ENCODE measurements at regions not wholly inside any gene's neighbourhood (a gene's known extent, or its start where the extent isn't known, plus 50 kb on each side); places are given as distances from the start of the nearest gene placed in this dataset.
A peak's percentile ranks its signal among the peaks of the same experiment; 100 is the strongest.
"Not testable (repeated sequence)": the region's sequence is repeated elsewhere in the genome, so short reads cannot be mapped to it uniquely, and the experiment has no call there.

DNA sequence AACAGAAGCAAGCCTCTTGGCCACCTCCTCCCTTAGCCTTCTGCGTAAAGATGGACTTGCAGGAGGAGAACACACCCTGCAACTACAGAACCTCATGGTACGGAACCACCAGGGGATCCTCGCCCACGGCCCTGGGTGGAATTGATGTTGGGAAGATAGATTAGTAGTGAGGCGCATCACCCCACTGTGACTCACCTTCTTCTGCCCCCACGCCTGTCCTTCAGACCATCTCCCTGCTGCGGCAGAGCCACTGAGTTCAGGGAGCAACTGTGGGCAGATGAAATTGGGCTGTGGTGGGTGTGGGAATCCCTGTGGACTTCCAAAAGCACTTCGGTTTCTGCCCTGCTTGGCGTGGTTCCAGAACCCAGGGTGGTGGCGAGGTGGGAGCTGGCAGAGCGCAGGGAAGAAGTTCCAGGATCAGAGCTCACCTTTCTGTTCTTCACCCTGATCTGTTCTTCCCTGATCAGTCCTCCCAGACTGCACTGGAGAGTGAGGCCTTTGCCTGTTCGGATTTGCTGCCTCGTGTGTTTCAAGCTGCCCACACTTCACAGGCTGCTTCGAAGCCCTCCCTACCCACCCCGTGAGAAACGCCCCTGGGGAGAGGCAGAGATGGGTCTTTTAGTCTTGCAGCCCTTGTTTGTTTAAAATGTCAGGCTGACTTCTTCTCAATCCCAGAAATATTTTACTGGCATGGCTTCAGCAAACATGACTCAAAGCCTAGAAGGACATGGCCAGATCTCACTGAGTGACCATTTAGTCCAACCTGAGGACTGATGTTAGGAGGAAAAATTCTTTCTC lies 92.8 kb upstream of the MLN start:
- no peak for DNase-seq (ENCODE audit: low spot score)
- ATAC-seq, result peak; percentile 14

DNA sequence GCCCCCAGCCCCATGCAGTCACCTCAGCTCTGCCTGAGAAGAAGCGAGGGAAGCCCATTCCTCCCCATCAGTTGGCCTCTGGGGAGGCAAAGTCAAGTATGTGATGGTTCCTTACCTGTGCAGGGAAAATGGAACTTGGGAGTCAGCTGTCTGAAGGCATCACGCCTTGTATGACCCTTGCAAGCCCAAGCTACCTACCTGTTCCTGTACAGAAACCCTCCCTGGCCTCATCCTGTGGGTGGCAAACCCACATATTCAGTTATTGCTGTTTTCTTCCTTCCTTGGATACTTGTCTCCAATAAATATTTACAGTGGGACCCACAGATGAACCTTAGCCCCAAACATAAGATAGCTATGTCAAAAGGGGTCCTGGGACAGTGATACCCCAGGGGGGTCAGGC lies 92.2 kb upstream of the MLN start:
- DNase-seq (ENCODE audit: low spot score), result no peak

GRCh38 chr6:33895296-33895695 lies 91.5 kb upstream of the MLN start:
- ATAC-seq (no peak), DNase-seq (ENCODE audit: low spot score) (no peak)

More for the DNA sequence above, 92.2 kb upstream of the MLN start:
- no peak for ATAC-seq

DNA sequence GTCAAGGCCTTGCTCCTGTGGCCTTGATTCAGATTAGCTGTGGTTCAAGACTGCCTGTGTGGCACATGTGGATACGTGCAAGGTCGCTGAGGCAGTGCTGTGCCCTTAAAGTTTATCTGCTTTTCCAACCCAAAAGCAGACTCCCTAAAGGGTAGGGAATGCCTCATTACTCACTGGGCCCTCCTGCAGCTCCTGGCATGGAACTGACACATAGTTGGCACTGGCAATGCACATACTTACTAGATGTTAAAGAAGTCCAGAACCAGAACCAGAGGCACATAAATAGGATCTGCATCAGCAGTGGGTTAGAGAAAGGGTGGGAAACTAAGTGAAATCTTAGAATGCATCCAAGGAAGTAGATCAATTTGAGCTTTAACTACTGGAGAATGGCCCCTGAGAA lies 90.6 kb upstream of the MLN start:
- DNase-seq (ENCODE audit: low spot score) (no peak), ATAC-seq (no peak)

- DNase-seq (ENCODE audit: low spot score) (no peak), ATAC-seq (no peak)
Observed at GRCh38 chr6:33892581-33893346, 89.0 kb upstream of the MLN start.

DNA sequence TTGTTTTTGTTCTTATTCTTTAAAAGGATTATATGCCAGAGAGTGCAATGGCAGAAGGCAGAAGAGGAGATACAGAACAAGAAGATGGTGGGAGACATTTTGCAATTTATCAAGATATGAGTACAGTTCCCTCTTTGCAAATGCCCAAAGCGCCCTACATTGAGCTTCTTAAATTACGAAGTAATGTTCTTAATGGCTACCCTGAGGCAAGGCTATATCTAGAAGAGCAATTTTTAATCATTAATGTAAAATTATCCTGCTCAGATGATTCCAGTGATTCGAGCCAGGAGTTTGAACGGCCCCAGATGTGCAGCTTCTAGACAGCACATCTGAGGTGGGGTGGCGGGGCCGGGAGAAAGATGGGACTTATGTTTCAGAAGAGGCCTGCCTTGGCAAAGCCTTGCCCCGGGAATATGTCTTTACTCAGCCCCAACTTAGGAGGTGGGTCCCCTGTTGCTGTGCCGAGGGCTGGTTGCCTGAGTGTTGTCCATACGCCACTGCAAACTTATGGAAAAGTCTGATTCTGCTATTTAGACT lies 84.9 kb upstream of the MLN start:
- DNase-seq (ENCODE audit: low spot score) (no peak), ATAC-seq (no peak)

- ATAC-seq (no peak), DNase-seq (ENCODE audit: low spot score) (no peak)
Observed at GRCh38 chr6:33888183-33888582, 84.4 kb upstream of the MLN start.

DNA sequence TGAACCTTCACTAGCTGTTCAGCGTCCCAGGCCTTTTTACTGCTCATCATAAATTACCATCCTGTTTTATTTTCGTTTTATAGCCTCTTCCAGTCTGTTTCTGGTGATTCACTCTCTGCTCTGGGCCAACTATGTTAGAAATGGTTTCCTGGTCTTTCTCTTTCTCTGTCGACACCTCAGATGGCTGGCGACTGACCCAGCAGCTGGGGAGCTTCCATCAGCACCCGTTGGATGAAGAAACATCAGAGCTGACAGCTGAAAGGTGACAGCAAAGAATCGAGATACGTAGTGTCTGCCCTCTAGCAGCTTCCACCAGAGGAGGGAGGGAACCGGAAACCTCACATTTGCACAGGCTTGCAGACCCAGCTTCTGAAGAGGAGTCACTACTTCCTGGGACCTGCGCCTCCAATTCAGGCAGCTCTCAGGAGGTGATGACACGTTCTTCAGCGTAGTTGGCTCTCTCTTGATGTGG lies 82.9 kb upstream of the MLN start:
- ATAC-seq (no peak), DNase-seq (ENCODE audit: low spot score) (no peak)

DNA sequence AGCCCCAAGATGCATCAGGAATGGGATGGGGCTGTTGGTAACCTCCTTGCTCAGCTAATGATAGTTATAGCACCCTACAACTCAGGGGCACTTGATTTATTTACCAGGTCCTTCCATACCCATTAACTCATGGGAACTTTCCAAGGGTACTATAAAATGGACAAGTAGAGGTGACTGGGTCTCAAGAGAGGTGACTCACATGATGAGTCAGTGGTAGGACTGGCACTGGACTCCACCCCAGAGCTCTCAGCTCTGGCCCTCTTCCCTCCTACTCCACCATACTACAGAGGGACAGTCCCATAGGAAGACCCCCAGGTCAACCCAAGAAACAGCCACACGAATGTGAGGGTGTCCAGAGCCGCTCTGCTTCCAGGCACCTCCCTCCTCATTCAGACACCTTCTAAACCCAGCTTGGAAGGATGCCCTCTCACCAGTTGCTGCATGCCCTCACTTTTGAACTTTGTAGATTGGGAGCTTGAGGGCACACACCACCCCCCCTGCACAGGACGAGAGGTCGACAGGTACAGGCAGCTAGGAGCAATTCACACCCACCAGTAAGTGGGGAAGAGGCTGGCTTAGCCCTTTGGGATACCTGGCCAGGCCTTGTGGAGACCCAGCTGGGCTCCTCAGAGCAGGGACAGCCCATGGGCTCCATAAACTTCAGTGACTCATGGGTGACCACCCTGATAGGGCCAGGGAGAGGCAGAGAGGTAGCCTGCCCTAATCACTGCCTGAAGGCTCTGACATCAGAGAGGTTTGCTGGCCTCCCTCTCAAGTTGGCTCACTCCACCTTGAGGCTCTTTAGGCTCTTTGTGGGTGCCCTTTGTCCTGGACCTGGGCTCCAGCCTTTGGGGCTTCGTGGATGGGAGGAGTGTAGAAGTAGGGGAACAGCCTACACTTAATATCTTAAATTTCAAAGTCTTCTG lies 81.6 kb upstream of the MLN start:
- DNase-seq (ENCODE audit: low spot score) (no peak), ATAC-seq (no peak)

- not testable (repeated sequence) for DNase-seq (ENCODE audit: low spot score)
Observed at GRCh38 chr6:33883621-33884020, 79.8 kb upstream of the MLN start.

GRCh38 chr6:33882154-33882553 lies 78.4 kb upstream of the MLN start:
- DNase-seq (ENCODE audit: low spot score) (no peak), ATAC-seq (peak; percentile 36)

More at GRCh38 chr6:33883621-33884020, 79.8 kb upstream of the MLN start:
- not testable (repeated sequence) for ATAC-seq

DNA sequence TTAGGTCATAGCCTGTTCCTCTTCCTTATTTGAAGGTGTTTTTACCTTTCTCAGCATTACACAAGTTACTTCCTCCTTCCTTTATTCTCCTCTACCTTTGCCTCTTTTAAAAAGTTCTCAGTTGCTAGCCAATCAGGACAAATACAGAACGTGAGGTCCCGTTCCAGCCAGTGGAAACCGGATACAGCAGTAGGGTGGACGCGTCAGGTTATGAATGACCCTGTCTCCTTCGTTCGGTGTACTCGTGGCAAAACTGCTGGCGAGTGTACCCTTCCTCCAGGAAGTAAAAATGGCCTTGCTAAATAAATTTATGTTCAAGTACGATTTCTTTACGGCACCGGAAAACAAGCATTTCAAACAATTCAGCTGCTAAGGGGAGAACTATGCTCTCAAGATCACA lies 77.0 kb upstream of the MLN start:
- no peak for DNase-seq (ENCODE audit: low spot score)
- no peak for ATAC-seq

DNA sequence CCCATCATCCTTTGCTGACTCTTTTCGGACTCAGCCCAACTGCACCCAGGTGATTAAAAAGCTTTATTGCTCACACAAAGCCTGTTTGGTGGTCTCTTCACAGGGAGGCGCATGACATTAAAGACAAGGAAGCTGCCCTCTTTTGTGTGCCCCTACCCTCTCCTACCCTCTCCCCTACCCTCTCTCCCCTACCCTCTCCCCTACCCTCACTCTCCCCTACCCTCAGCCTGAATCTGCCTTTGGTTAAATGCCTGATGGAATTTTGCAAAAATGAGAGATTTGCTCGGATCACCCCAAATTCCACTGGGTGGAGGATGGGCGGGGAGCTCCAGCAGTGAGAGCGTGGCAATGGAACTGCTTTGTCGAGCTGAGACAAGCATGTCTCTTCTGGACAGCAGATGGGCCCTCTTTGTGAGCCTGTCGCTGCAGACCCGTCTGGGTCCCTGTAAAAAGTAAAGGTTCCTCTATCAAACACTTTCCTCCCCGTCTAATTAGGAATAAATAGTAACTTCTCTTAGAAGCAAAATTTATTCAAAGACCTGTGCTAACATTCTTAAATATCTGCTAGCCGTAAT lies 76.4 kb upstream of the MLN start:
- ATAC-seq, result no peak
- no peak for DNase-seq (ENCODE audit: low spot score)

- DNase-seq (ENCODE audit: low spot score) (no peak), ATAC-seq (no peak)
Observed at GRCh38 chr6:33878562-33878961, 74.8 kb upstream of the MLN start.

DNA sequence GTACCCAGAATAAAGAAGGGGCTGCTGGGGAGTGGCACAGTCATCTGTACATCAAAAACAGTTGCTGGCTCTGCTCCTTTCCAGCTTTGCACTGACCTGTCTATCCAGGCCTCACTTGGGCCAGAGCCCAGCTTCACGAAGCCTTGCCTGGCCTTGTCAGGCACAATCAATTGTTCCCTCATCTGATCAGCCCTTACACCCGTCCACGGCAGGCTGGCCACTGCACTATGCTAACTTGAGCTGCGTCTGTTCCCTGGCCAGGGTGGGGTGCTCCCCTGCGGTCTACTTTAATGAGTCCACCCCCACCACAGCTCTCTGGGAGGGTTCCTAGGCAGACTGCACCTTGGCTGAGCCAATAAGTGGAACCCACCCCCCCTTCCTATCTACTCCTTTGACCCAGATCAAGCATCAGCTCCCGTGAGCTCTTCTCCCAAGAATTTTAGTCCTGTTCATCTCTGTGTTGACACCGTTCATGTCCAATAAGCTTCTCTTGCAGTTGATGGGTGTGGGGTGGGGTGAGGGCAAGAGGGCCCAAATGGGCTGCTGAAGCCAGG lies 74.3 kb upstream of the MLN start:
- no peak for DNase-seq (ENCODE audit: low spot score)
- peak; percentile 52 for ATAC-seq

DNA sequence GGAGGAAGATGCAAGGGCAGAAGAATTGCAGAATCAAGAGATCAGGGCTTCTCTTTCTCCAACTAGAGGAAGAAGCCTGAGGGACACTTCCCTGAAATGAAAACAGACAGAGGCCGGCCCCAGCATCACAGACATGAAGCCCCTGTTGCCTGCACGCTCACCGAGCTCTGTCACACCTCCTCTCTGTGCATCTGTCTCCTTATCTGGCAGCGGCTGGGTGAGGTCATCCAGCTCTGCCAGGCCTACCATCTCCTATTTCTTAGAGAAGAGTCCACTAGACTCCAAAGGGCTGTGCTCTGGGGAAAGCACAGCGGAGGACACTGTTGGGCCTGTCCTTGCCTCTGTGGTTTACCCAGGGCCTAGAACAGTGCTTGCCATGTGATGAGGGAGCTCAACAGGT lies 71.9 kb upstream of the MLN start:
- ATAC-seq, result no peak

DNA sequence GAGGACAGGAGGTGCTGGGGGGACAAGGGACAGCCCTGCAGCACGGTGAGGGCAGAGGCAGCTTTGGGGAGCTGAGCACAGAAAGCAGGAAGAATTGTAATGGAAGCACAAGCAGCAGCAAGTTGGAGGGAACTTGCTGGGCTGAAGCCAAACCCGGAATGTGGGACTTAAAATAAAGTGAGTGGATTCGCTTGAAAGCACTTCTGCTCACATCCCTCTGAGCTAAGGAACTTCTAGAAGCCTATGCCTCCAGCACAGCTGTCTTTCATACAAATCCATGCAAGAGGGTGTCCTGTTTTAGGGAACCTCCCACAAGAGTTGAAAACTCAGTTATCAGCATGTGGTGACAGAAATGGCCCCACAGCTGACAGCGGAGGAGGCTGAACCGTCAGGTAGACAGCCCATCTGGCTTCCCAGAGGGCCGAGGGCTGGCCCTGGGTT lies 71.4 kb upstream of the MLN start:
- no peak for DNase-seq (ENCODE audit: low spot score)
- ATAC-seq, result no peak

More for the DNA sequence above, 71.9 kb upstream of the MLN start:
- no peak for DNase-seq (ENCODE audit: low spot score)

DNA sequence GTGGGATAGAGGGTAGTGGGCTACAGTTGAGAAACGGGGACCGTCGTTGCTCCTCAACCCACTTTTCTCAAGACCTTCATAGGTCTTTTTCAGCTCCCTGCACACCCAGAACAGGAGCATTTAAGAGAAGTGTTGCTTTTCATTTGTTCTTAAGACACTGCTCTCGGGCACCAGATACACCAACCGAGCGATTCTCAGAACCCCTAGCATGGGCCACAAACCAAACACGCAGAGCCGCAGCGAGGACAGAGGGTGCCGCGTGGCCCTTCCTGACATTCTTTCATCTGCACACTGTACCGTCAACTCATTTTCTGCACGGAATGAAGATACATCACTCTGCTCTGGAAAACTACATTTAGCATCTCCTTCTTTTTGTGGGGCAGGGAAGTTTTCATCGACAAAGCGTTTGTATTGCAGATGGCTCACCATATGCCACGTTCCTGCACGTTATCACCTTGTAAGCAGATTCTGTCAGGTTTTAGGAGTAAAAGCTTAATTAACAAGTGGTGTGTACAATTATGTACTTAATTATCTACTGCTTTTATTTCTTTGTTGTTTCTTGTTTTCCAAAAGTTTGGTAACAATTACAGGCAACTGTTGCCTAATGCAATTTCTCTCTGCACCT lies 70.4 kb upstream of the MLN start:
- ATAC-seq (no peak), DNase-seq (ENCODE audit: low spot score) (no peak)

- DNase-seq (ENCODE audit: low spot score) (no peak), ATAC-seq (no peak)
Observed at GRCh38 chr6:33872761-33873160, 69.0 kb upstream of the MLN start.

Data from left lobe of liver (tissue), 2 donors.